ENCODE measurements at regions not wholly inside any gene's neighbourhood (a gene's known extent, or its start where the extent isn't known, plus 50 kb on each side); places are given as distances from the start of the nearest gene placed in this dataset.

DNA sequence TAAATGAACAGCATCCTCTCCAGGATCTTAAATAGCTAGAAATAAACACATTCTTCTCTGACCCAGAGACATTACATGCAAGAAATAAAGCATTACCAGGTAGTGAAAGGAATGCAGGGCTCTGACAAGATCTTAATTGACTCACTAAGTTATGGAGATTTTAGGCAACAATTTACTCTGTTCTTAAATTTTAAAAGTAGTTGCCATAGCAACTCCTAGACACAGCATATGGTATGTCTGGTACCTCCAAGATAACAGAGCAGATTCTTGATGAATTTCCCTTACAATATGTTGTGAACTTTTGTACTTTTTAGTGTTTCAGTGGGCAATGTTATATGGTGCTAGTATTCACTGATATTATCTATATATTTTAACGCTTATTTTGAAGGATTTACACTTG is 76.7 kb upstream of the G2E3 start:
- Histone ChIP-seq H3K9me3 (no peaks in the 10 kb centered on the region), H3K4me3 (no peak overlapping the region), H3K4me1 (no peaks in the 10 kb centered on the region), H3K27ac (no peak overlapping the region), H3K27me3 (no peaks in the 10 kb centered on the region), H3K36me3 (no peaks in the 10 kb centered on the region)
- TF ChIP-seq POLR2AphosphoS5 (IDR thresholded peaks at IDR 0.05), result no peak
- TF ChIP-seq, protein P1, sequence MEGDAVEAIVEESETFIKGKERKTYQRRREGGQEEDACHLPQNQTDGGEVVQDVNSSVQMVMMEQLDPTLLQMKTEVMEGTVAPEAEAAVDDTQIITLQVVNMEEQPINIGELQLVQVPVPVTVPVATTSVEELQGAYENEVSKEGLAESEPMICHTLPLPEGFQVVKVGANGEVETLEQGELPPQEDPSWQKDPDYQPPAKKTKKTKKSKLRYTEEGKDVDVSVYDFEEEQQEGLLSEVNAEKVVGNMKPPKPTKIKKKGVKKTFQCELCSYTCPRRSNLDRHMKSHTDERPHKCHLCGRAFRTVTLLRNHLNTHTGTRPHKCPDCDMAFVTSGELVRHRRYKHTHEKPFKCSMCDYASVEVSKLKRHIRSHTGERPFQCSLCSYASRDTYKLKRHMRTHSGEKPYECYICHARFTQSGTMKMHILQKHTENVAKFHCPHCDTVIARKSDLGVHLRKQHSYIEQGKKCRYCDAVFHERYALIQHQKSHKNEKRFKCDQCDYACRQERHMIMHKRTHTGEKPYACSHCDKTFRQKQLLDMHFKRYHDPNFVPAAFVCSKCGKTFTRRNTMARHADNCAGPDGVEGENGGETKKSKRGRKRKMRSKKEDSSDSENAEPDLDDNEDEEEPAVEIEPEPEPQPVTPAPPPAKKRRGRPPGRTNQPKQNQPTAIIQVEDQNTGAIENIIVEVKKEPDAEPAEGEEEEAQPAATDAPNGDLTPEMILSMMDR (IDR thresholded peaks at IDR 0.05), result no peak
- no peak for TF ChIP-seq POLR2A (IDR thresholded peaks at IDR 0.05)
- TF ChIP-seq EP300 (IDR thresholded peaks at IDR 0.05), result no peak
- ATAC-seq (ENCODE audit: low FRiP score in 2 of 2) (no peak), DNase-seq (no peak)
- 77 to 82% methylated on average over 1 of the region's 1 CpG for WGBS, 2 donors

GRCh38 chr14:30484201-30484600 is 74.8 kb upstream of the G2E3 start:
- no peaks in the 10 kb centered on the region for H3K4me1 ChIP-seq
- no peaks in the 10 kb centered on the region for H3K36me3 ChIP-seq
- no peaks in the 10 kb centered on the region for H3K27me3 ChIP-seq
- no peak overlapping the region for H3K27ac ChIP-seq
- TF ChIP-seq, protein P1 (IDR thresholded peaks at IDR 0.05), result no peak
- no peak for TF ChIP-seq EP300 (IDR thresholded peaks at IDR 0.05)
- no peak for TF ChIP-seq POLR2A (IDR thresholded peaks at IDR 0.05)
- TF ChIP-seq POLR2AphosphoS5 (IDR thresholded peaks at IDR 0.05), result no peak
- H3K4me3 ChIP-seq, result no peak overlapping the region
- DNase-seq (no peak), ATAC-seq (ENCODE audit: low FRiP score in 2 of 2) (no peak)
- no peaks in the 10 kb centered on the region for H3K9me3 ChIP-seq
- WGBS, 2 donors, result 77 to 80% methylated on average over 3 of the region's 3 CpGs

- TF ChIP-seq POLR2AphosphoS5 (IDR thresholded peaks at IDR 0.05) (no peak), POLR2A (IDR thresholded peaks at IDR 0.05) (no peak), EP300 (IDR thresholded peaks at IDR 0.05) (no peak)
- TF ChIP-seq, protein P1 (IDR thresholded peaks at IDR 0.05), result no peak
- ATAC-seq (ENCODE audit: low FRiP score in 2 of 2), result no peak
- WGBS, 2 donors, result 70 to 90% methylated on average over 1 of the region's 1 CpG
Measured at GRCh38 chr14:30484976-30485375, 74.0 kb upstream of the G2E3 start.

GRCh38 chr14:30496852-30497251 is 62.1 kb upstream of the G2E3 start:
- H3K4me3 ChIP-seq, result no peak overlapping the region
- H3K36me3 ChIP-seq, result no peaks in the 10 kb centered on the region
- H3K27ac ChIP-seq, result no peak overlapping the region
- DNase-seq (no peak), ATAC-seq (ENCODE audit: low FRiP score in 2 of 2) (no peak)
- TF ChIP-seq POLR2AphosphoS5 (IDR thresholded peaks at IDR 0.05), result no peak
- TF ChIP-seq, protein P1 (IDR thresholded peaks at IDR 0.05), result no peak
- TF ChIP-seq EP300 (IDR thresholded peaks at IDR 0.05), result no peak
- no peak for TF ChIP-seq POLR2A (IDR thresholded peaks at IDR 0.05)
- H3K9me3 ChIP-seq, result no peaks in the 10 kb centered on the region
- H3K27me3 ChIP-seq, result no peaks in the 10 kb centered on the region
- 75 to 78% methylated on average over 1 of the region's 1 CpG for WGBS, 2 donors
- H3K4me1 ChIP-seq, result no peaks in the 10 kb centered on the region

More at GRCh38 chr14:30484976-30485375, 74.0 kb upstream of the G2E3 start:
- H3K27me3 ChIP-seq, result no peaks in the 10 kb centered on the region
- no peaks in the 10 kb centered on the region for H3K4me1 ChIP-seq
- H3K36me3 ChIP-seq, result no peaks in the 10 kb centered on the region
- H3K9me3 ChIP-seq, result no peaks in the 10 kb centered on the region
- H3K4me3 ChIP-seq, result no peak overlapping the region
- no peak for DNase-seq
- H3K27ac ChIP-seq, result no peak overlapping the region

DNA sequence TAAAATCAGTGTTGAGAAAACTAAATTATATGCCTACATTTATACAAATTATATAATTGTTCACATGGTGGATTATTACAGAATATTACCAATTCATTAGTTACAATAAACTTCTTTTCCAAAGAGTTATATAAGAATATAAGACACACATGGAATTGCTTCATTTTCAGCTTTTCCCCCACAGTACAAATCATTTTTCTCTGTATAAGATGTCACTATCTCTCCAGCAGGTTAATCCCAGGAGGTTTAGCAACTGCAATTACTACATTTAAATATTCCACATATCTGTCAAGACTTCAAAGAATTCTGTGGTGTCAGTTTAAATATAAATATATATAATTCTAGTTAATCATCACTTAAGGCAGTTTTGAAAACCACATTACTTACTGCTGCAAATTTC is 59.6 kb upstream of the G2E3 start:
- Histone ChIP-seq H3K36me3 (no peaks in the 10 kb centered on the region), H3K9me3 (no peaks in the 10 kb centered on the region), H3K27me3 (no peaks in the 10 kb centered on the region), H3K27ac (no peak overlapping the region), H3K4me1 (no peaks in the 10 kb centered on the region), H3K4me3 (no peak overlapping the region)
- no peak for TF ChIP-seq EP300 (IDR thresholded peaks at IDR 0.05)
- TF ChIP-seq, protein P1 (IDR thresholded peaks at IDR 0.05), result no peak
- no peak for TF ChIP-seq POLR2A (IDR thresholded peaks at IDR 0.05)
- no peak for TF ChIP-seq POLR2AphosphoS5 (IDR thresholded peaks at IDR 0.05)
- DNase-seq (no peak), ATAC-seq (ENCODE audit: low FRiP score in 2 of 2) (no peak)

All from upper lobe of left lung (tissue), 6 donors.